Activated B cell treated with CpG ODN at 0.5 μM for 24 hours (primary cell): ENCODE measurements at regions not wholly inside any gene's neighbourhood (a gene's known extent, or its start where the extent isn't known, plus 50 kb on each side); places are given as distances from the start of the nearest gene placed in this dataset.
"Not testable (repeated sequence)": the region's sequence is repeated elsewhere in the genome, so short reads cannot be mapped to it uniquely, and the experiment has no call there.

Experiments used
- ATAC-seq: fragments of 200-7000 bp; cut with Tn5 transposase; one replicate; pipeline ENCODE4 v1.10.0; 2021; ENCODE audit warnings: low read depth, mild to moderate bottlenecking, moderate library complexity
- CTCF ChIA-PET: fragments of 350-600 bp; sonication (Branson Sonifier 250); formaldehyde crosslinking; loops from one replicate; lab custom pipeline; 2021; ENCODE audit warnings: antibody characterized with exemption; lab: Charles Lee
- POLR2A ChIA-PET: fragments of 350-600 bp; sonication (Branson Sonifier 250); formaldehyde crosslinking; loops from one replicate; lab custom pipeline; 2021; ENCODE audit warnings: antibody characterized with exemption; lab: Charles Lee
- DNase-seq: peaks from one replicate; pipeline ENCODE4 v3.0.0; 2022
- H3K27ac Mint-ChIP-seq: one replicate; pipeline ENCODE4 v1.8.0; 2020; ENCODE audit warnings: mixed read lengths
- H3K27me3 Mint-ChIP-seq: one replicate; pipeline ENCODE4 v1.8.0; 2021; ENCODE audit warnings: mixed read lengths
- H3K36me3 Mint-ChIP-seq: one replicate; pipeline ENCODE4 v1.8.0; 2021; ENCODE audit warnings: low read depth, mixed read lengths
- H3K4me1 Mint-ChIP-seq: one replicate; pipeline ENCODE4 v1.8.0; 2021; ENCODE audit warnings: mixed read lengths
- H3K4me3 Mint-ChIP-seq: one replicate; pipeline ENCODE4 v1.8.0; 2020; ENCODE audit warnings: mild to moderate bottlenecking, mixed read lengths
- H3K9me3 Mint-ChIP-seq: one replicate; pipeline ENCODE4 v1.8.0; 2020; ENCODE audit warnings: mixed read lengths
- intact Hi-C: fragments of 100-400 bp; cut with micrococcal nuclease; formaldehyde crosslinking; loops from one replicate; pipeline ENCODE4 v1.15.1; 2024
- TF ChIP-seq, protein P1 (sequence below): fragments of 200-600 bp; IDR thresholded peaks from one replicate; pipeline ENCODE4 v1.8.0; 2022; ENCODE audit warnings: antibody characterized with exemption, mild to moderate bottlenecking

- Mint-ChIP-seq H3K9me3 (no peaks in the 10 kb centered on the region), H3K4me1 (no peaks in the 10 kb centered on the region), H3K27ac (no peak overlapping the region), H3K27me3 (no peaks in the 10 kb centered on the region), H3K4me3 (no peak overlapping the region), H3K36me3 (no peaks in the 10 kb centered on the region)
- intact Hi-C loops: no loop called here
- TF ChIP-seq, protein P1, sequence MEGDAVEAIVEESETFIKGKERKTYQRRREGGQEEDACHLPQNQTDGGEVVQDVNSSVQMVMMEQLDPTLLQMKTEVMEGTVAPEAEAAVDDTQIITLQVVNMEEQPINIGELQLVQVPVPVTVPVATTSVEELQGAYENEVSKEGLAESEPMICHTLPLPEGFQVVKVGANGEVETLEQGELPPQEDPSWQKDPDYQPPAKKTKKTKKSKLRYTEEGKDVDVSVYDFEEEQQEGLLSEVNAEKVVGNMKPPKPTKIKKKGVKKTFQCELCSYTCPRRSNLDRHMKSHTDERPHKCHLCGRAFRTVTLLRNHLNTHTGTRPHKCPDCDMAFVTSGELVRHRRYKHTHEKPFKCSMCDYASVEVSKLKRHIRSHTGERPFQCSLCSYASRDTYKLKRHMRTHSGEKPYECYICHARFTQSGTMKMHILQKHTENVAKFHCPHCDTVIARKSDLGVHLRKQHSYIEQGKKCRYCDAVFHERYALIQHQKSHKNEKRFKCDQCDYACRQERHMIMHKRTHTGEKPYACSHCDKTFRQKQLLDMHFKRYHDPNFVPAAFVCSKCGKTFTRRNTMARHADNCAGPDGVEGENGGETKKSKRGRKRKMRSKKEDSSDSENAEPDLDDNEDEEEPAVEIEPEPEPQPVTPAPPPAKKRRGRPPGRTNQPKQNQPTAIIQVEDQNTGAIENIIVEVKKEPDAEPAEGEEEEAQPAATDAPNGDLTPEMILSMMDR: no peak
- CTCF ChIA-PET: no interaction called here
- ATAC-seq: no peak
- DNase-seq: no peak
- POLR2A ChIA-PET: no interaction called here
These were observed 234.1 kb upstream of the IGFBP7 start for GRCh38 chr4:57344296-57344695.

DNA sequence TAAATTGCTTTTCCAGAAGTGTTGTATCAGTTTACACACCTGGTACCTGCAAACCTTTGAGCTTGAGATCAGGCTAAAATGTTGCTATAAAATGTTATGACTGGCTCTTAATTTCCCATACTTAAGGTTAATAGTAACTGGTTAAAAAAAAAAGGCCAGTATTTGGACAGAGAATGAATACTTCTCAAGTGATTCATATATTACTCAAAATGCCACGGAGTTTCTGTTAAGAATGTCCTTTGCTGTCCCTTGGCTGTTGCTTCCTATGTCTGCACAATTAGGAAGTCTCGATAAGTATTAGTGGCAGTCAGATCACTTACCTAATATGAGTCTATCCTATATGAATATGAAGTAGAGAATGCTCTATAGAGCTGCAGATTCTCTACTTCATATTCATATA lies 232.2 kb upstream of the IGFBP7 start:
- ChIA-PET CTCF (no interaction called here), POLR2A (no interaction called here)
- Mint-ChIP-seq H3K4me1 (no peaks in the 10 kb centered on the region), H3K4me3 (no peak overlapping the region), H3K27ac (no peak overlapping the region), H3K9me3 (no peaks in the 10 kb centered on the region), H3K27me3 (no peaks in the 10 kb centered on the region), H3K36me3 (no peaks in the 10 kb centered on the region)
- intact Hi-C loops: no loop called here
- TF ChIP-seq, protein P1: no peak
- ATAC-seq: no peak
- DNase-seq: no peak

DNA sequence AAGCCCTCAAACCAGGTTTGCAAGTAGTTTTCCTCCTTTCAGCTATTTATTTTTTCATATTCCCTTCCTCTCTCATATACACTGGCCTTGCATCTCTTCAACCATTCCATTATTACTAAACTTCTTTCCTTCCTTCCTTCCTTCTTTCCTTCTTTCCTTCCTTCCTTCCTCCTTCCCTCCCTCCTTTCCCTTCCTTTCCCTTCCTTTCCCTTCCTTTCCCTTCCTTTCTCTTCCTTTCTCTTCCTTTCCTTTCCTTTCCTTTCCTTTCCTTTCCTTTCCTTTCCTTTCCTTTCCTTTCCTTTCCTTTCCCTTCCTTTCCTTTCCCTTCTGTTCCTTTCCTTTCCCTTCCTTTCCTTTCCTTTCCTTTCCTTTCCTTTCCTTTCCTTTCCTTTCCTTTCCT lies 228.7 kb upstream of the IGFBP7 start:
- H3K4me1 Mint-ChIP-seq, H3K9me3 Mint-ChIP-seq, POLR2A ChIA-PET, H3K4me3 Mint-ChIP-seq, H3K36me3 Mint-ChIP-seq, H3K27me3 Mint-ChIP-seq, intact Hi-C loops, H3K27ac Mint-ChIP-seq, ATAC-seq, CTCF ChIA-PET, DNase-seq: not testable (repeated sequence)

DNA sequence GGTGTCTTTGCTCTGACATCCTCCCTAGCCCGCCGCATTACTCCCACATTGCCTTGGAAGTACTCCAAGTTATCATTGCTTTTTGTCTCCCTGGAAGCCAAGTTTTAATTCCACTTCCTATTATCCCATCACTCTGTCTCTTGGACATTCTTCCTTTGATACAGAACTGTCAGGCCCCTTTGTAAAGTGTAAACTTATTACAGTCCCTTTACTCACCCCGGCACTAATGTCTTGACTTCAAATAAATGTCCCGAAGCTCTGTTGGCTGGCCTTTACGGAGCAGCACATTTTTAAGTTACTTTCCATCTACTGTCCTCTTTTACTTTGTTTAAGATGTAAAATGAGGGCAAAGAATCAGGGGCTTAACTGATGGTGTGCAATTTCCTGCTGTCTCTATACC lies 223.5 kb upstream of the IGFBP7 start:
- ATAC-seq: no peak
- H3K4me1 Mint-ChIP-seq: no peaks in the 10 kb centered on the region
- intact Hi-C loops: no loop called here
- CTCF ChIA-PET: no interaction called here
- TF ChIP-seq, protein P1: no peak
- H3K4me3 Mint-ChIP-seq: no peak overlapping the region
- no peaks in the 10 kb centered on the region for H3K36me3 Mint-ChIP-seq
- H3K9me3 Mint-ChIP-seq: no peaks in the 10 kb centered on the region
- H3K27ac Mint-ChIP-seq: no peak overlapping the region
- no peak for DNase-seq
- H3K27me3 Mint-ChIP-seq: no peaks in the 10 kb centered on the region
- POLR2A ChIA-PET: no interaction called here

GRCh38 chr4:57331959-57332358 lies 221.8 kb upstream of the IGFBP7 start:
- no peak for ATAC-seq
- H3K27me3 Mint-ChIP-seq: no peaks in the 10 kb centered on the region
- CTCF ChIA-PET: no interaction called here

GRCh38 chr4:57329279-57329678 lies 219.1 kb upstream of the IGFBP7 start:
- no peak overlapping the region for H3K27ac Mint-ChIP-seq
- TF ChIP-seq, protein P1: no peak
- no peaks in the 10 kb centered on the region for H3K36me3 Mint-ChIP-seq
- no peak overlapping the region for H3K4me3 Mint-ChIP-seq
- no peak for ATAC-seq
- no peaks in the 10 kb centered on the region for H3K9me3 Mint-ChIP-seq
- H3K4me1 Mint-ChIP-seq: no peaks in the 10 kb centered on the region
- no peaks in the 10 kb centered on the region for H3K27me3 Mint-ChIP-seq
- intact Hi-C loops: no loop called here
- ChIA-PET POLR2A (no interaction called here), CTCF (no interaction called here)
- no peak for DNase-seq

More at GRCh38 chr4:57331959-57332358, 221.8 kb upstream of the IGFBP7 start:
- H3K4me3 Mint-ChIP-seq: no peak overlapping the region
- POLR2A ChIA-PET: no interaction called here
- intact Hi-C loops: no loop called here
- H3K9me3 Mint-ChIP-seq: no peaks in the 10 kb centered on the region
- H3K36me3 Mint-ChIP-seq: no peaks in the 10 kb centered on the region
- no peaks in the 10 kb centered on the region for H3K4me1 Mint-ChIP-seq
- no peak overlapping the region for H3K27ac Mint-ChIP-seq
- DNase-seq: no peak
- TF ChIP-seq, protein P1: no peak
